Osteoblast (primary cell): ENCODE measurements at regions not wholly inside any gene's neighbourhood (a gene's known extent, or its start where the extent isn't known, plus 50 kb on each side); places are given as distances from the start of the nearest gene placed in this dataset.

Experiments
- DNase-seq: peaks from one replicate; pipeline ENCODE4 v3.0.0; 2011; ENCODE audit warnings: low spot score, mixed read lengths; ENCODE audit not compliant: insufficient read length; ENCODE audit errors: missing footprints
- H2AFZ ChIP-seq: 2 replicates; pipeline ENCODE4 v1.6.0; 2011; ENCODE audit warnings: mild to moderate bottlenecking, low read length
- H3K27ac ChIP-seq: 2 replicates; pipeline ENCODE4 v1.5.1; 2011; ENCODE audit warnings: mild to moderate bottlenecking, low read depth, low read length, moderate library complexity
- H3K27me3 ChIP-seq: 2 replicates; pipeline ENCODE4 v1.6.0; 2012; ENCODE audit warnings: mild to moderate bottlenecking, control low read depth, inconsistent platforms, low read length, moderate library complexity; ENCODE audit not compliant: insufficient read depth
- H3K36me3 ChIP-seq: 2 replicates; pipeline ENCODE4 v1.5.1; 2011; ENCODE audit warnings: mild to moderate bottlenecking, low read length, control low read depth, moderate library complexity; ENCODE audit not compliant: insufficient read depth
- H3K4me1 ChIP-seq: 2 replicates; pipeline ENCODE4 v1.5.1; 2011; ENCODE audit warnings: mild to moderate bottlenecking, low read length, control low read depth, moderate library complexity; ENCODE audit not compliant: insufficient read depth
- H3K4me2 ChIP-seq: 2 replicates; pipeline ENCODE4 v1.6.0; 2011; ENCODE audit warnings: mild to moderate bottlenecking, low read length; ENCODE audit not compliant: insufficient read depth
- H3K4me3 ChIP-seq: fragments of 200-600 bp; sonication (generic); 3 replicates; pipeline ENCODE4 v1.5.1; 2012; ENCODE audit warnings: mild to moderate bottlenecking, low read length, inconsistent platforms; ENCODE audit not compliant: insufficient read depth
- H3K79me2 ChIP-seq: 2 replicates; pipeline ENCODE4 v1.6.0; 2012; ENCODE audit warnings: mild to moderate bottlenecking, low read length, control low read depth, inconsistent platforms; ENCODE audit not compliant: insufficient read depth
- H3K9me3 ChIP-seq: 2 replicates; pipeline ENCODE4 v1.5.1; 2011; ENCODE audit warnings: low read depth, low read length, control low read depth
- H4K20me1 ChIP-seq: 2 replicates; pipeline ENCODE4 v1.6.0; 2012; ENCODE audit warnings: mild to moderate bottlenecking, low read length, control low read depth; ENCODE audit not compliant: insufficient read depth
- TF ChIP-seq, protein P1 (sequence below): IDR thresholded peaks from 2 replicates; pipeline ENCODE4 v1.5.1; 2011; ENCODE audit warnings: mild to moderate bottlenecking, low read depth, low read length, moderate library complexity; ENCODE audit errors: extremely low read depth

GRCh38 chr5:57102189-57102904 lies 71.5 kb upstream of the GPBP1 start:
- Histone ChIP-seq H3K4me2 (no peak overlapping the region), H3K27me3 (no peaks in the 10 kb centered on the region), H3K36me3 (no peaks in the 10 kb centered on the region), H3K4me1 (no peaks in the 10 kb centered on the region), H3K4me3 (no peak overlapping the region), H2AFZ (no peak overlapping the region), H3K27ac (no peak overlapping the region), H3K9me3 (no peaks in the 10 kb centered on the region), H3K79me2 (no peaks in the 10 kb centered on the region), H4K20me1 (no peaks in the 10 kb centered on the region)
- TF ChIP-seq, protein P1, sequence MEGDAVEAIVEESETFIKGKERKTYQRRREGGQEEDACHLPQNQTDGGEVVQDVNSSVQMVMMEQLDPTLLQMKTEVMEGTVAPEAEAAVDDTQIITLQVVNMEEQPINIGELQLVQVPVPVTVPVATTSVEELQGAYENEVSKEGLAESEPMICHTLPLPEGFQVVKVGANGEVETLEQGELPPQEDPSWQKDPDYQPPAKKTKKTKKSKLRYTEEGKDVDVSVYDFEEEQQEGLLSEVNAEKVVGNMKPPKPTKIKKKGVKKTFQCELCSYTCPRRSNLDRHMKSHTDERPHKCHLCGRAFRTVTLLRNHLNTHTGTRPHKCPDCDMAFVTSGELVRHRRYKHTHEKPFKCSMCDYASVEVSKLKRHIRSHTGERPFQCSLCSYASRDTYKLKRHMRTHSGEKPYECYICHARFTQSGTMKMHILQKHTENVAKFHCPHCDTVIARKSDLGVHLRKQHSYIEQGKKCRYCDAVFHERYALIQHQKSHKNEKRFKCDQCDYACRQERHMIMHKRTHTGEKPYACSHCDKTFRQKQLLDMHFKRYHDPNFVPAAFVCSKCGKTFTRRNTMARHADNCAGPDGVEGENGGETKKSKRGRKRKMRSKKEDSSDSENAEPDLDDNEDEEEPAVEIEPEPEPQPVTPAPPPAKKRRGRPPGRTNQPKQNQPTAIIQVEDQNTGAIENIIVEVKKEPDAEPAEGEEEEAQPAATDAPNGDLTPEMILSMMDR = no peak
- DNase-seq = no peak

- Histone ChIP-seq H3K79me2 (no peaks in the 10 kb centered on the region), H3K4me1 (no peaks in the 10 kb centered on the region), H3K4me3 (no peak overlapping the region), H3K27me3 (no peaks in the 10 kb centered on the region), H2AFZ (no peak overlapping the region), H3K4me2 (no peak overlapping the region), H3K27ac (no peak overlapping the region), H4K20me1 (no peaks in the 10 kb centered on the region), H3K36me3 (no peaks in the 10 kb centered on the region), H3K9me3 (no peaks in the 10 kb centered on the region)
- peak; percentile 9 for DNase-seq
- TF ChIP-seq, protein P1 = no peak
These were observed 71.0 kb upstream of the GPBP1 start for GRCh38 chr5:57102905-57103255.

GRCh38 chr5:57103317-57103907 lies 70.4 kb upstream of the GPBP1 start:
- H3K4me2 ChIP-seq = no peak overlapping the region
- H3K36me3 ChIP-seq = no peaks in the 10 kb centered on the region
- H3K4me1 ChIP-seq = no peaks in the 10 kb centered on the region
- TF ChIP-seq, protein P1 = no peak
- H3K27ac ChIP-seq = no peak overlapping the region
- no peaks in the 10 kb centered on the region for H3K9me3 ChIP-seq
- H4K20me1 ChIP-seq = no peaks in the 10 kb centered on the region
- no peaks in the 10 kb centered on the region for H3K79me2 ChIP-seq
- no peak overlapping the region for H2AFZ ChIP-seq
- H3K4me3 ChIP-seq = no peak overlapping the region
- no peaks in the 10 kb centered on the region for H3K27me3 ChIP-seq
- DNase-seq = no peak

GRCh38 chr5:57106661-57107060 lies 67.2 kb upstream of the GPBP1 start:
- H4K20me1 ChIP-seq = no peaks in the 10 kb centered on the region
- no peaks in the 10 kb centered on the region for H3K36me3 ChIP-seq
- H3K27me3 ChIP-seq = no peaks in the 10 kb centered on the region
- TF ChIP-seq, protein P1 = no peak
- H3K27ac ChIP-seq = no peak overlapping the region
- no peak overlapping the region for H3K4me3 ChIP-seq
- no peak overlapping the region for H3K4me2 ChIP-seq
- H2AFZ ChIP-seq = no peak overlapping the region
- H3K9me3 ChIP-seq = no peaks in the 10 kb centered on the region
- DNase-seq = peak; percentile 18
- no peaks in the 10 kb centered on the region for H3K4me1 ChIP-seq
- no peaks in the 10 kb centered on the region for H3K79me2 ChIP-seq
